ENCODE measurements at regions not wholly inside any gene's neighbourhood (a gene's known extent, or its start where the extent isn't known, plus 50 kb on each side); places are given as distances from the start of the nearest gene placed in this dataset.

- TF ChIP-seq CTCF (conservative IDR thresholded peaks at IDR 0.05) (no peak), ZFX (IDR thresholded peaks at IDR 0.05) (no peak)
These were observed 200.7 kb upstream of the SOX11 start for GRCh38 chr2:5491523-5491922.

All from C4-2B (cell line).